RWPE1 (cell line): ENCODE measurements at regions not wholly inside any gene's neighbourhood (a gene's known extent, or its start where the extent isn't known, plus 50 kb on each side); places are given as distances from the start of the nearest gene placed in this dataset.

Experiments used
- CTCF ChIA-PET: fragments of 350-600 bp; sonication (Branson Sonifier 250); formaldehyde crosslinking; extraction: SDS; loops from one replicate; lab custom pipeline; 2021; lab: Yijun Ruan, JAX
- POLR2A ChIA-PET: fragments of 400-600 bp; formaldehyde crosslinking; extraction: SDS; loops from one replicate; lab custom pipeline; 2020; ENCODE audit warnings: antibody characterized with exemption; ENCODE audit not compliant: low non-redundant PET; lab: Yijun Ruan, JAX
- DNase-seq: peaks from one replicate; pipeline ENCODE4 v3.0.0; 2012; ENCODE audit warnings: low spot score
- H3K27ac ChIP-seq: fragments of 450-650 bp; 2 replicates; pipeline ENCODE4 v1.5.1; 2017
- TF ChIP-seq, protein P1 (sequence below): fragments of 450-650 bp; conservative IDR thresholded peaks from 2 replicates; pipeline ENCODE4 v1.5.1; 2017; ENCODE audit warnings: low read depth, mild to moderate bottlenecking

DNA sequence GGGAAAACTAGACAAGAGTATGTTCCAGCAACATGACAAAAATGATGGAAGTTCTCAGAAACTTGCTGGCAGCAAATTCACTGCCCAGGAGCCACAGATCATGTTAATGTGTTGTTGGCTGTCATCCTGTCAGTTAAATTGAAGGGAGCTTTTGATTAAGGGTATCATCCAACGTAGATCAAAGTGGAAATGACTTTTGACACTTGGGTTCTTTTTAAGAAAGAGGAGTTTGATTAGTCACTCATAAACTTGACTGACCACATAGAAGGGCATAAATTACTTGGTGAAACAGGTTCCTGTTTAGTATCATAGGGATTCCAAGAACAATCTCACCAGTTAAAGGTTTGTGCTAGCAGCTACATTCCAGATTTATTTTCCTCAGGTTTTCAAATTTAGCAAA is 288.7 kb downstream of the CSNK1G3 start:
- TF ChIP-seq, protein P1, sequence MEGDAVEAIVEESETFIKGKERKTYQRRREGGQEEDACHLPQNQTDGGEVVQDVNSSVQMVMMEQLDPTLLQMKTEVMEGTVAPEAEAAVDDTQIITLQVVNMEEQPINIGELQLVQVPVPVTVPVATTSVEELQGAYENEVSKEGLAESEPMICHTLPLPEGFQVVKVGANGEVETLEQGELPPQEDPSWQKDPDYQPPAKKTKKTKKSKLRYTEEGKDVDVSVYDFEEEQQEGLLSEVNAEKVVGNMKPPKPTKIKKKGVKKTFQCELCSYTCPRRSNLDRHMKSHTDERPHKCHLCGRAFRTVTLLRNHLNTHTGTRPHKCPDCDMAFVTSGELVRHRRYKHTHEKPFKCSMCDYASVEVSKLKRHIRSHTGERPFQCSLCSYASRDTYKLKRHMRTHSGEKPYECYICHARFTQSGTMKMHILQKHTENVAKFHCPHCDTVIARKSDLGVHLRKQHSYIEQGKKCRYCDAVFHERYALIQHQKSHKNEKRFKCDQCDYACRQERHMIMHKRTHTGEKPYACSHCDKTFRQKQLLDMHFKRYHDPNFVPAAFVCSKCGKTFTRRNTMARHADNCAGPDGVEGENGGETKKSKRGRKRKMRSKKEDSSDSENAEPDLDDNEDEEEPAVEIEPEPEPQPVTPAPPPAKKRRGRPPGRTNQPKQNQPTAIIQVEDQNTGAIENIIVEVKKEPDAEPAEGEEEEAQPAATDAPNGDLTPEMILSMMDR: no peak
- POLR2A ChIA-PET: no interaction called here
- no peak overlapping the region for H3K27ac ChIP-seq
- DNase-seq: no peak
- CTCF ChIA-PET: no interaction called here

DNA sequence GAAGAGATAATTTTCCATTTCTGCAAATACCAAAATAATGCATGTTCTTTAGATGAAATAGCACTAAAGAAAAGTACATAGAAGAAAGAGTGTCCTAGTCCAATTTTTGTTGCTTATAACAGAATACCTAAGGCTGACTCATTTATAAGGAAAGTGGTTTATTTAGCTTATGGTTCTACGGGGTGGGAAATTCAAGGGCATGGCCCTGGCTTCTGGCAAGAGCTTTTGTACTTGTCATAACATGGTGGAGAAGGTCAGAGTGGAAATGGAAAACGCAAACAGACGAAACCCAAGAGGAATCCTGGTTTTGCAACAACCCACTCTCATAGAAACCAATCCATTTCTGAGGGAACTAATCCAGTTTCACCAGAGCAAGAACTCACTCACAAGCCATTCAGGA is 283.7 kb downstream of the CSNK1G3 start:
- CTCF ChIA-PET: interaction anchor here (0.6 kb wide), 2 partner anchors 125 to 641 kb away, joined by 3 to 6 read pairs; no protein-coding TSS in a partner anchor
- no peak overlapping the region for H3K27ac ChIP-seq
- POLR2A ChIA-PET: no interaction called here
- DNase-seq: no peak
- TF ChIP-seq, protein P1: no peak

DNA sequence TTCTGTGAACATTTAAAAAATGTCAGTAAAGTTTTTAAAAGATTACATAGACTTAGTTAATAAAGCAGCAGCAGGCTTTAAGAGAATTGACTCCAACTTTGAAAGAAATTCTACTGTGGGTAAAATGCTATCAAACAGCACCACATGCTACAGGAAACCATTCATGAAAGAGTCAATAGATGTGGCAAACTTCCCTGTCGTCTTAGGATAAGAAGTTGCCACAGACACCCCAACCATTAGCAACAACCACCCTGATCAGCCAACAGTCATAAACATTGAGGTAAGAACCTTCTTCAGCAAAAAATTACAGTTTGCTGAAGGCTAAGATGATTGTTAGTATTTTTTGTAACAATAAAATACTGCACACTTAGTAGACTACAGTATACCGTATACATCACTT is 278.2 kb downstream of the CSNK1G3 start:
- ChIA-PET CTCF (no interaction called here), POLR2A (no interaction called here)
- H3K27ac ChIP-seq: no peak overlapping the region
- DNase-seq: no peak
- TF ChIP-seq, protein P1: no peak

DNA sequence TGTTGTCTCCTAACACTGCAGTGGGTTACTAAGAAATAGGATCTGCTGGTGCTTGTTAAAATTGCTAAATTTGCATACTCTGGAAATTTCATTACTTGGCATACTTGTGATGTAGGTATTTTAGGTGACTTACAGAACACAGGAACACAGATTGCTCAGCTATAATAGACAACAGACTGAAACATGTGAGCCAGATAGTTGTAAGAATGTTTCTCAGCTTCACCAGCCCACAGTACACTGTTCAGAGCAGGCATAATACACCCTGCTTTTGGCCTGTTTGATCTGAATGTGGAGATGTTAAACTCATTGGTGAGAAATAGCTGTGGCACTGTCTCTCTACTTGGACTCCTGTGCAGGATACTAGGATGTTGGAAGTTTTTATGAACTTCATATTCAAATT is 275.7 kb downstream of the CSNK1G3 start:
- H3K27ac ChIP-seq: no peak overlapping the region
- ChIA-PET POLR2A (no interaction called here), CTCF (no interaction called here)
- no peak for DNase-seq
- TF ChIP-seq, protein P1: no peak

DNA sequence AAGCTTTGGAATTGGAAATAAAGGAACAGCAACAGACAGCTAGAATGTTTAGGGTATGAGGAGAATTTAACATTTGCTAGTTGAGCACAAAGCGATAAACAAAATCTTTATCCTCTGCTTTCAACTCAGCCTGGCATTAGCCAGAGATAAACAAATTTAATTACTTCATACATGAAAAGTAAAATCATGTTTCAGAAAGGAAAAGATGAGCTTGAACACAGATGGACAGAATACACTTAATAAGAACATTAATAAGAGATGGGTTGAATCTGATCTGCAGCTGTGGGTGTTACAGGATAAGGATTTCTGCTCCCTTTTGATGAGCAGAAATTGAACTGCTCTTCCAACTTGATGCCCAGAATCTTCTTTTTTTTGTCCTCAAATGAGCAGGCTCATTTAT is 275.2 kb downstream of the CSNK1G3 start:
- POLR2A ChIA-PET: no interaction called here
- TF ChIP-seq, protein P1: no peak

DNA sequence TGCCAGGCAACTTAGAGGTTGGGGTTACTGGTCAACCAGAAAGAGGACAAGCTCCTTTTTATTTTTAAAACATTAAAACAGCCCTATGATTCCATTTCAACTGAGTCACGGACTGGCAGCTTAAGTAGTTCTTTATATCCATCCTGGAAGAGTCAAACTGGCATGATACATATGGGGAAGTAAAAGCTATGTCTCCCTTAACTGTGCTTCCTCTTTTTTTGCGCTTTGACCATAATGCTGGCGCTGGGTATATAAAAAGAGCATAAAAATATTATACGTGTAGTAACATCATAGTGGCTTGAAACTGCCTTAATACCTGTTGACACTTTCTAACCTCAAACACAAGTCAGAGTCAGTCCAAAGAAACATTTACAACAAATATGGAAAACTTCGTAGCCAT is 274.4 kb downstream of the CSNK1G3 start:
- TF ChIP-seq, protein P1: no peak
- ChIA-PET CTCF (interaction anchor here (0.6 kb wide), 1 partner anchor 554 kb away, joined by 3 read pairs; no protein-coding TSS in a partner anchor), POLR2A (no interaction called here)
- DNase-seq: no peak
- H3K27ac ChIP-seq: no peak overlapping the region

More for the DNA sequence above, 275.2 kb downstream of the CSNK1G3 start:
- CTCF ChIA-PET: no interaction called here
- H3K27ac ChIP-seq: no peak overlapping the region
- DNase-seq: no peak
